NOMO-1 treated with DMSO at 0.1 percent for 48 hours (cell line): ENCODE measurements at regions not wholly inside any gene's neighbourhood (a gene's known extent, or its start where the extent isn't known, plus 50 kb on each side); places are given as distances from the start of the nearest gene placed in this dataset.
"Not testable (repeated sequence)": the region's sequence is repeated elsewhere in the genome, so short reads cannot be mapped to it uniquely, and the experiment has no call there.

Source experiments
- DNase-seq: peaks from one replicate; lab custom pipeline; 2025; ENCODE audit not compliant: unreplicated experiment; lab: John Stamatoyannopoulos, UW

DNA sequence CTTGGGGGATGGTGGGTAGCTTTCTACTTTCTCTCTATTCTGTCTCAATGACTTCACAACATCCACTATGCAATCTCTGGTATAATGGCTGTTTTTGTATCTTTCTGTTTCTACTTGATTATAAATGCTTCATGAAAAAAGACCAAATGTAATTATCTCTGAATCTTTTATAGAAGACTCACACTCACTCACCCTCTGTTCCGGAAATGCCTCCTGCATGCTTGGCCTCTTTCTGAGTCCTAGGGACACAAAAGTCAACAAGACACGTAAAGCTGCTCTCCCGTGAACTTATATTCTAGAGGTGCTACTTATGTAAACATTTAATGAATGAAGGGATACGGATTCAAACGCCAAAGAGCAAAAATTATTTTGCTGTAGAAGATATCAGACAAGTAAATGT is 502.2 kb upstream of the SOX11 start:
- no peak for DNase-seq

GRCh38 chr2:5195636-5196035 is 496.5 kb upstream of the SOX11 start:
- DNase-seq = no peak

- no peak for DNase-seq
These were observed 488.9 kb upstream of the SOX11 start for GRCh38 chr2:5203134-5203755.

DNA sequence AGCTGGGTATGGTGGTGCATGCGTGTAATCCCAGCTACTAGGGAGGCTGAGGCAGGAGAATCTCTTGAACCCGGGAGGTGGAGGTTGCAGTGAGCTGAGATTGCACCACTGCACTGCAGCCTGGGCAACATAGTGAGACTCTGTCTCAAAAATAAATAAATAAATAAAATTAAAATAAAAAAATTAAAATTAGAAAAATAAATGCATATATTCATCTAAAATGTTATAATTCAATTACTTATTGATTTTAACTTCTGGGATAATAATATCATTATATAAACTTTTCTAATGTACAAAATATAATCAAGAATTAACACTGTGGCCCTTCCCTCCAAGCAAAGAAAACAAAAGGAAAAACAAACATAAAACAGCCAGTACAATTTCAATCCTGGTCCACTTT is 485.4 kb upstream of the SOX11 start:
- DNase-seq = not testable (repeated sequence)

- DNase-seq = no peak
These were observed 476.1 kb upstream of the SOX11 start for GRCh38 chr2:5215989-5216607.

- DNase-seq = no peak
These were observed 465.0 kb upstream of the SOX11 start for GRCh38 chr2:5227062-5227699.

DNA sequence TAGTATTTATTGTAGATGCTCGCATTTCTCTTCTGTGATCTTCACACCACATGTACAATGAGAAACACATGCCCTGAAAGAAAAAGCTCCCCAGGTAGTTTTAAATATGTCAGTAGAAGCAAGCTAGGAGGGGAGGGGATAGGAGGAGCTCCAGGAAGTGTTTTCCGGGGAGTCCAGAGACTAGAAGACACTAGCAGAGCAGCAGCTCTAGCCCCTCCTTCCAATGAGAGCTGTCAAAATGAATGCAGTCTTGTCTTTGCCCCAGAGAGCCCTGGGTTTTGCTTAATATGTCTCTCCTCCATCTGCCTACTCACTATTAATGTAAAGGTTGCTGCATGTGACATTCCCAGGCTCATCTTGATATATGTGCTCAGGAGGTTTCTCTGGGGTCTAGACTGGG is 462.6 kb upstream of the SOX11 start:
- no peak for DNase-seq

- no peak for DNase-seq
These were observed 461.7 kb upstream of the SOX11 start for GRCh38 chr2:5230444-5230843.

DNA sequence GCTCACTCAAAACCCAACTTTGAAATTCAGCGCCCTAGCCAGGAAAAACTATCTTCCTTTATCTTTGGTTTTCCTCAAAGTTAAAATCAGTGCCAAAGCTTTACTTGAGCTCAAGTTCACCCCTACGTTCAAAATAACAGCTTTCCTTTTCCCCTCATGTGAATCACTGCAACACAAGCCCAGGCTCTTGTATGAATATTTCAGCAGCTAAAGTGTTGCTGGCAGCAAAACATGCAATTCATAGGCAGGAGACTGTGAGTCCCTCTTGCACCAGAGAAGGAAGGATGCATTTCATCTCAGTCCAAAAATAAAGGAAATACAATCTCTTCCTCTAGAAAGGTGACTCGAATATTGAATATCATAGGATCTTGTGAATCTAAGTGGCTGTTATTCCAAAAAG is 461.3 kb upstream of the SOX11 start:
- DNase-seq = no peak

GRCh38 chr2:5231287-5231686 is 460.9 kb upstream of the SOX11 start:
- no peak for DNase-seq

- no peak for DNase-seq
These were observed 457.6 kb upstream of the SOX11 start for GRCh38 chr2:5234563-5234962.

- no peak for DNase-seq
These were observed 456.5 kb upstream of the SOX11 start for GRCh38 chr2:5235701-5236100.

- DNase-seq = no peak
These were observed 455.9 kb upstream of the SOX11 start for GRCh38 chr2:5236249-5236648.

- no peak for DNase-seq
These were observed 449.4 kb upstream of the SOX11 start for GRCh38 chr2:5242751-5243150.

GRCh38 chr2:5250482-5250881 is 441.7 kb upstream of the SOX11 start:
- no peak for DNase-seq

GRCh38 chr2:5253263-5253662 is 438.9 kb upstream of the SOX11 start:
- no peak for DNase-seq

DNA sequence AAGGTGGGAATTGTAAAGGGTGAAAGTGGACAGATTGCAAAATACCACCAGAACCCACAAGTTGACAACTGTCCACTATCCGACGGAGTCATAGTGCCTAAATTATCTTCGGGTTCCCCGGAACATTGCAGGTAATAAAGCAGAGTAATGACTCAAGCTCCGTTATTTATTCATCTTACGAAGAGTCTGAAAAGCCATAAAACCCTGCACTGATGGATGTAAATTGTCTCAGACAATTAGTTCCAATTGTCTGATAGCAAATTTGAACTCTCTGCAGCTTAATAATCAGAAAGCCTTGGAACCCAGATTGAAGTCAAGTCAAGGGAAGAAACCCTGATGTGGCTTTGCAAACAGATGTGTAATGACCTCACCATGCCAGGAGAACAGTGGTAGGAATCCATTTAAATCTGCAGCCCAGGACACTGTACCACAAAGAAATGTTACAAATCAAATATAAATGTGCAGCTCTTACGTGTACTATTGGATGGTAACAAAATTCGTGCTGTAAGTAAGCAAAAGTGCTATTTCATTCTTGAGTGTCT is 437.3 kb upstream of the SOX11 start:
- no peak for DNase-seq

DNA sequence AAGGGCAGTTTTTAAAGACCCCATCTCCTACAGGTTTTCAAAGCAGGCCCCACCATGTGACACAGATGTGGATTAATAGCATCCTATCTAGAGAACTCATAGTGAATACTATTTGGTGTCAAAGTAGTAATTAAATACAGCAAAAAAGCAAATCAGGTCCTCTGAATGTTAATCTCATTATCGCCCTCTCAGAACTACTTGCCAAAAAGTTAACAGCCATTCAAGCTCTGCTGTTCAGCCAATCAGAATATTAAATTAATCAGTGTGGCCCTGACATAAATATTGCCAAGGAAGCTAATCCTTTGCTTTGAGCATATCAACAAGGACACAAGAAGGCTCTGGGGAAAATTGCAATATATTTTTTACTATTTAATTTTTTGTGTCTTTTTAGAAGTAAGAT is 428.9 kb upstream of the SOX11 start:
- DNase-seq = no peak

GRCh38 chr2:5264361-5264760 is 427.8 kb upstream of the SOX11 start:
- no peak for DNase-seq

GRCh38 chr2:5285061-5285460 is 407.1 kb upstream of the SOX11 start:
- DNase-seq = no peak

DNA sequence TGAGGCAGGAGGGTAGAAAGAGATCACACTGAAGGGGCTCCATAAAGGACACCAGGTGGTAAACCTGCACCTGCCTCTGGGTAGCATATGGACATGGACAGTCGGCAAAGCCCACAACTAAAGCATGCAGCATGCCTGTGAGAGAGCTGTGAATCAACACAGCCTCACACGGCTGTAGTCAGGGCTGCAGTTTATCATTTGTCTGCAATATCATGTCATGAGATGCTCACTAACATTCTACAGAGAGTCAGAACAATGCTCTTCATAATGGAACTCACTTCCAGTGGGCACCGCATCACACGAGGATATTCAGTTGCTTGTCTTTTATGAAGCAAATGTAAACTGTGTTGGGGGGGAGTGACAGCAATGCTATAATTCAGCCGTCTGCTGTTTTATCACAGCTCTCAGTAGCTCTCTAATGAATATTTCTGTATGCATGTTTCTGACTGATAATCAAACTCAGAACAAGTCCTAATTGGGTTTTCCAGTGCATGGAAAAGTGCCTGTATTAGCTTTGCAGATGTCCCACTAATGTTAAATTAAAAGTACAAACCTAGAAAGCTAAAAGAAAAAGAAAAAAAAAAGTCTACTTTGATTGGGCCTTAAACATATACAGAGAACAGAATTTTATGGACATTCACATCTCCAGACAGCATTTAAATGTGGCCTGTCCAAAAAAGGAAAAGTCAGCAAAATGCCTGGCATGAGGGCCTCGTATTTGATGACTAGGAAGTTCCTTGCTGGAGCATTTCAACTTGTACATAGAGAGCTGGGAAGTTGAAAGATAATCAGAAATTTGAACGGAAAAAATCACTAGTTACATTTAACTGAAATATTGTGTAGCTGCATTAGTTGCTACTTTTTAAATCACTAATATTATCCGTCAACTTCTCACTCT is 406.1 kb upstream of the SOX11 start:
- DNase-seq = no peak
